GM12878 (cell line): ENCODE measurements at regions not wholly inside any gene's neighbourhood (a gene's known extent, or its start where the extent isn't known, plus 50 kb on each side); places are given as distances from the start of the nearest gene placed in this dataset.

Experiments used
- ATAC-seq: fragments of 200-7000 bp; cut with Tn5 transposase; 3 replicates; pipeline ENCODE4 v1.9.1; 2020; ENCODE audit warnings: mild to moderate bottlenecking, moderate library complexity
- BruUV-seq: library from RNA; stranded (reverse); fragments of 400-500 nt; replicated peaks from 2 replicates; lab custom pipeline; 2021; lab: Mats Ljungman, UMichigan
- CTCF ChIA-PET: fragments of 300-600 bp; sonication (Branson Sonifier 250); formaldehyde crosslinking; extraction: SDS; loops from one replicate; lab custom pipeline; 2021; ENCODE audit warnings: inconsistent platforms; lab: Yijun Ruan, JAX
- POLR2A ChIA-PET: fragments of 350-600 bp; formaldehyde crosslinking; extraction: SDS; loops from one replicate; lab custom pipeline; 2021; ENCODE audit warnings: inconsistent platforms; lab: Charles Lee
- RAD21 ChIA-PET: fragments of 300-600 bp; sonication (Branson Sonifier 250); formaldehyde crosslinking; loops from one replicate; lab custom pipeline; 2023; ENCODE audit warnings: antibody characterized with exemption; ENCODE audit not compliant: unreplicated experiment; lab: Charles Lee
- SMC1A ChIA-PET: fragments of 300-600 bp; sonication (Branson Sonifier 250); formaldehyde crosslinking; loops from one replicate; lab custom pipeline; 2023; ENCODE audit not compliant: unreplicated experiment, uncharacterized antibody; lab: Charles Lee
- DNase-seq: peaks from one replicate; pipeline ENCODE4 v3.0.0-alpha.2; 2011; ENCODE audit warnings: low read depth, low spot score
- FAIRE-seq: peaks from 3 replicates; lab custom pipeline; 2011; peaks lifted over from hg19 to GRCh38; lab: Jason Lieb, UNC
- H2AFZ ChIP-seq: 2 replicates; pipeline ENCODE4 v1.6.0; 2011; ENCODE audit warnings: low read depth, low read length, control low read depth; ENCODE audit not compliant: control insufficient read depth
- H3K27ac ChIP-seq: 2 replicates; pipeline ENCODE4 v1.5.1; 2011; ENCODE audit warnings: control low read depth; ENCODE audit not compliant: control insufficient read depth, insufficient read depth
- H3K27me3 ChIP-seq, 2 experiments: replicated peaks in 1 of 2; 2 replicates each; pipeline versions ENCODE4 v1.6.0 to v1.6.1; 2011; ENCODE audit warnings: low read length in 1 of 2; ENCODE audit not compliant: control insufficient read depth in 2 of 2, insufficient read depth in 2 of 2
- H3K36me3 ChIP-seq, 2 experiments: 2 replicates each; pipeline ENCODE4 v1.5.1; 2011; ENCODE audit warnings: low read length in 1 of 2; ENCODE audit not compliant: control insufficient read depth in 2 of 2, insufficient read depth in 2 of 2
- H3K4me1 ChIP-seq: 2 replicates; pipeline ENCODE4 v1.6.1; 2011; ENCODE audit warnings: mild to moderate bottlenecking, low read length, moderate library complexity, mixed read lengths; ENCODE audit not compliant: control insufficient read depth, insufficient read depth
- H3K4me2 ChIP-seq: 2 replicates; pipeline ENCODE4 v1.6.0; 2011; ENCODE audit warnings: control low read depth; ENCODE audit not compliant: control insufficient read depth, insufficient read depth
- H3K4me3 ChIP-seq: fragments of 200-600 bp; sonication (generic); 2 replicates; pipeline ENCODE4 v1.5.1; 2016
- H3K79me2 ChIP-seq: 2 replicates; pipeline ENCODE4 v1.6.0; 2011; ENCODE audit warnings: low read length; ENCODE audit not compliant: control insufficient read depth, insufficient read depth
- H3K9ac ChIP-seq: 2 replicates; pipeline ENCODE4 v1.8.0; 2011; ENCODE audit warnings: low read length, control low read depth, mixed read lengths; ENCODE audit not compliant: control insufficient read depth, insufficient read depth
- H3K9me3 ChIP-seq: replicated peaks from 3 replicates; pipeline ENCODE4 v1.5.1; 2011; ENCODE audit warnings: mild to moderate bottlenecking, low read length; ENCODE audit not compliant: control insufficient read depth, insufficient read depth
- H4K20me1 ChIP-seq: 2 replicates; pipeline ENCODE4 v1.6.0; 2011; ENCODE audit not compliant: control insufficient read depth, insufficient read depth
- IKZF2 ChIP-seq, 2 experiments: fragments of 450-650 bp; IDR thresholded peaks; 2 replicates each; pipeline ENCODE4 v1.6.1; 2017; ENCODE audit warnings: mild to moderate bottlenecking in 2 of 2, moderate library complexity in 2 of 2
- MTA3 ChIP-seq: IDR thresholded peaks from 2 replicates; pipeline ENCODE4 v1.6.1; 2012; ENCODE audit warnings: low read length, inconsistent platforms, borderline replicate concordance
- NR2F1 ChIP-seq: fragments of 450-650 bp; conservative IDR thresholded peaks from 2 replicates; pipeline ENCODE4 v1.6.1; 2017; ENCODE audit warnings: mild to moderate bottlenecking
- SIX5 ChIP-seq: IDR thresholded peaks from 2 replicates; pipeline ENCODE4 v1.6.1; 2011; ENCODE audit warnings: mild to moderate bottlenecking, low read depth, low read length, moderate library complexity; ENCODE audit not compliant: severe bottlenecking
- SMC3 ChIP-seq: IDR thresholded peaks from 2 replicates; pipeline ENCODE4 v1.6.1; 2011; ENCODE audit warnings: low read length, improper control_type of control experiment, borderline replicate concordance
- WGBS: methylation state at CpG from one replicate; pipeline ENCODE4 v1.1.6; 2016; ENCODE audit warnings: low lambda C conversion rate; ENCODE audit not compliant: insufficient replicate concordance, insufficient coverage; ENCODE audit errors: missing lambda C conversion rate; 5-methylcytosine and 5-hydroxymethylcytosine counted together
- in situ Hi-C: fragments of 300-500 bp; cut with MboI; formaldehyde crosslinking; loops from 9 replicates; pipeline ENCODE4 v1.14.3; 2018; ENCODE audit warnings: mixed read lengths
- intact Hi-C: fragments of 100-400 bp; cut with micrococcal nuclease; formaldehyde crosslinking; loops from one replicate; pipeline ENCODE4 v1.14.2; 2022; ENCODE audit not compliant: unreplicated experiment
- TF ChIP-seq, protein P1 (sequence below): fragments of 450-650 bp; IDR thresholded peaks from 2 replicates; pipeline ENCODE4 v1.6.1; 2017; ENCODE audit warnings: low read depth, mild to moderate bottlenecking, moderate library complexity
- TF ChIP-seq, protein P2 (sequence below): fragments of 150-350 bp; IDR thresholded peaks from 2 replicates; pipeline ENCODE4 v1.6.1; 2014; ENCODE audit warnings: mild to moderate bottlenecking, low read depth, low read length
- TF ChIP-seq, protein P3 (sequence below): fragments of 450-650 bp; IDR thresholded peaks from 2 replicates; pipeline ENCODE4 v1.6.1; 2017; ENCODE audit warnings: mild to moderate bottlenecking, moderate library complexity
- TF ChIP-seq, protein P4 (sequence below): fragments of 150-350 bp; IDR thresholded peaks from 2 replicates; pipeline ENCODE4 v1.6.1; 2016; ENCODE audit warnings: low read depth, low read length

DNA sequence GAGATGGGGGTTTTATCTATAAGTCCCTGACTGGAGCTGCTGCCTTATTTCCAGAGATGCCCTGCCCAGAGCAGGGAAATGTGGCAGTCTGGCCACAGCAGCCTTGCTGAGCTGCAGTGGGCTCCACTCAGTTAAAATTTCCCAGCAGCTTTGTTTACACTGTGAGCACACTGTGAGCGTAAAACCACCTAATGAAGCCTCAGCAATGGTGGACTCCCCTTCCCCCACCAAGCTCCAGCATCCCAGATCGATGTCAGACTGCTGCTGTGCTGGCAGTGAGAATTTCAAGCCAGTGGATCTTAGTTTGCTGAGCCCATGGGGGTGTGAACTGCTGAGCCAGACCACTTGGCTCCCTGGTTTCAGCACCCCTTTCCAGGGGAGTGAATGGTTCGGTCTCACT, 208.7 kb upstream of the RAI14 start:
- Histone ChIP-seq H3K9ac (no peak overlapping the region), H3K4me2 (no peak overlapping the region), H3K27me3 (no peaks in the 10 kb centered on the region), H3K4me3 (no peak overlapping the region), H4K20me1 (no peaks in the 10 kb centered on the region), H3K4me1 (no peaks in the 10 kb centered on the region), H2AFZ (no peak overlapping the region), H3K79me2 (no peaks in the 10 kb centered on the region), H3K27ac (no peak overlapping the region), H3K36me3 (no peaks in the 10 kb centered on the region), H3K9me3 (no peaks in the 10 kb centered on the region)
- no TSS peak for BruUV-seq
- ATAC-seq = no peak
- FAIRE-seq = no peak
- ChIA-PET SMC1A (no interaction called here), POLR2A (no interaction called here), CTCF (interaction anchor here (1.7 kb wide), 1 partner anchor 35 kb away, joined by 3 read pairs; no protein-coding TSS in a partner anchor), RAD21 (no interaction called here)
- DNase-seq = no peak
- in situ Hi-C loops = no loop called here
- 0% methylated on average over 3 of the region's 3 CpGs for WGBS
- TF ChIP-seq MTA3 (no peak), SIX5 (no peak), IKZF2 (IDR thresholded peaks at IDR 0.05) (no peak), SMC3 (no peak), NR2F1 (no peak)
- TF ChIP-seq, protein P1, sequence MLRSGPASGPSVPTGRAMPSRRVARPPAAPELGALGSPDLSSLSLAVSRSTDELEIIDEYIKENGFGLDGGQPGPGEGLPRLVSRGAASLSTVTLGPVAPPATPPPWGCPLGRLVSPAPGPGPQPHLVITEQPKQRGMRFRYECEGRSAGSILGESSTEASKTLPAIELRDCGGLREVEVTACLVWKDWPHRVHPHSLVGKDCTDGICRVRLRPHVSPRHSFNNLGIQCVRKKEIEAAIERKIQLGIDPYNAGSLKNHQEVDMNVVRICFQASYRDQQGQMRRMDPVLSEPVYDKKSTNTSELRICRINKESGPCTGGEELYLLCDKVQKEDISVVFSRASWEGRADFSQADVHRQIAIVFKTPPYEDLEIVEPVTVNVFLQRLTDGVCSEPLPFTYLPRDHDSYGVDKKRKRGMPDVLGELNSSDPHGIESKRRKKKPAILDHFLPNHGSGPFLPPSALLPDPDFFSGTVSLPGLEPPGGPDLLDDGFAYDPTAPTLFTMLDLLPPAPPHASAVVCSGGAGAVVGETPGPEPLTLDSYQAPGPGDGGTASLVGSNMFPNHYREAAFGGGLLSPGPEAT = no peak
- TF ChIP-seq, protein P2, sequence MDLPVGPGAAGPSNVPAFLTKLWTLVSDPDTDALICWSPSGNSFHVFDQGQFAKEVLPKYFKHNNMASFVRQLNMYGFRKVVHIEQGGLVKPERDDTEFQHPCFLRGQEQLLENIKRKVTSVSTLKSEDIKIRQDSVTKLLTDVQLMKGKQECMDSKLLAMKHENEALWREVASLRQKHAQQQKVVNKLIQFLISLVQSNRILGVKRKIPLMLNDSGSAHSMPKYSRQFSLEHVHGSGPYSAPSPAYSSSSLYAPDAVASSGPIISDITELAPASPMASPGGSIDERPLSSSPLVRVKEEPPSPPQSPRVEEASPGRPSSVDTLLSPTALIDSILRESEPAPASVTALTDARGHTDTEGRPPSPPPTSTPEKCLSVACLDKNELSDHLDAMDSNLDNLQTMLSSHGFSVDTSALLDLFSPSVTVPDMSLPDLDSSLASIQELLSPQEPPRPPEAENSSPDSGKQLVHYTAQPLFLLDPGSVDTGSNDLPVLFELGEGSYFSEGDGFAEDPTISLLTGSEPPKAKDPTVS = no peak
- TF ChIP-seq, protein P3, sequence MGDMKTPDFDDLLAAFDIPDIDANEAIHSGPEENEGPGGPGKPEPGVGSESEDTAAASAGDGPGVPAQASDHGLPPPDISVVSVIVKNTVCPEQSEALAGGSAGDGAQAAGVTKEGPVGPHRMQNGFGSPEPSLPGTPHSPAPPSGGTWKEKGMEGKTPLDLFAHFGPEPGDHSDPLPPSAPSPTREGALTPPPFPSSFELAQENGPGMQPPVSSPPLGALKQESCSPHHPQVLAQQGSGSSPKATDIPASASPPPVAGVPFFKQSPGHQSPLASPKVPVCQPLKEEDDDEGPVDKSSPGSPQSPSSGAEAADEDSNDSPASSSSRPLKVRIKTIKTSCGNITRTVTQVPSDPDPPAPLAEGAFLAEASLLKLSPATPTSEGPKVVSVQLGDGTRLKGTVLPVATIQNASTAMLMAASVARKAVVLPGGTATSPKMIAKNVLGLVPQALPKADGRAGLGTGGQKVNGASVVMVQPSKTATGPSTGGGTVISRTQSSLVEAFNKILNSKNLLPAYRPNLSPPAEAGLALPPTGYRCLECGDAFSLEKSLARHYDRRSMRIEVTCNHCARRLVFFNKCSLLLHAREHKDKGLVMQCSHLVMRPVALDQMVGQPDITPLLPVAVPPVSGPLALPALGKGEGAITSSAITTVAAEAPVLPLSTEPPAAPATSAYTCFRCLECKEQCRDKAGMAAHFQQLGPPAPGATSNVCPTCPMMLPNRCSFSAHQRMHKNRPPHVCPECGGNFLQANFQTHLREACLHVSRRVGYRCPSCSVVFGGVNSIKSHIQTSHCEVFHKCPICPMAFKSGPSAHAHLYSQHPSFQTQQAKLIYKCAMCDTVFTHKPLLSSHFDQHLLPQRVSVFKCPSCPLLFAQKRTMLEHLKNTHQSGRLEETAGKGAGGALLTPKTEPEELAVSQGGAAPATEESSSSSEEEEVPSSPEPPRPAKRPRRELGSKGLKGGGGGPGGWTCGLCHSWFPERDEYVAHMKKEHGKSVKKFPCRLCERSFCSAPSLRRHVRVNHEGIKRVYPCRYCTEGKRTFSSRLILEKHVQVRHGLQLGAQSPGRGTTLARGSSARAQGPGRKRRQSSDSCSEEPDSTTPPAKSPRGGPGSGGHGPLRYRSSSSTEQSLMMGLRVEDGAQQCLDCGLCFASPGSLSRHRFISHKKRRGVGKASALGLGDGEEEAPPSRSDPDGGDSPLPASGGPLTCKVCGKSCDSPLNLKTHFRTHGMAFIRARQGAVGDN = no peak
- TF ChIP-seq, protein P4, sequence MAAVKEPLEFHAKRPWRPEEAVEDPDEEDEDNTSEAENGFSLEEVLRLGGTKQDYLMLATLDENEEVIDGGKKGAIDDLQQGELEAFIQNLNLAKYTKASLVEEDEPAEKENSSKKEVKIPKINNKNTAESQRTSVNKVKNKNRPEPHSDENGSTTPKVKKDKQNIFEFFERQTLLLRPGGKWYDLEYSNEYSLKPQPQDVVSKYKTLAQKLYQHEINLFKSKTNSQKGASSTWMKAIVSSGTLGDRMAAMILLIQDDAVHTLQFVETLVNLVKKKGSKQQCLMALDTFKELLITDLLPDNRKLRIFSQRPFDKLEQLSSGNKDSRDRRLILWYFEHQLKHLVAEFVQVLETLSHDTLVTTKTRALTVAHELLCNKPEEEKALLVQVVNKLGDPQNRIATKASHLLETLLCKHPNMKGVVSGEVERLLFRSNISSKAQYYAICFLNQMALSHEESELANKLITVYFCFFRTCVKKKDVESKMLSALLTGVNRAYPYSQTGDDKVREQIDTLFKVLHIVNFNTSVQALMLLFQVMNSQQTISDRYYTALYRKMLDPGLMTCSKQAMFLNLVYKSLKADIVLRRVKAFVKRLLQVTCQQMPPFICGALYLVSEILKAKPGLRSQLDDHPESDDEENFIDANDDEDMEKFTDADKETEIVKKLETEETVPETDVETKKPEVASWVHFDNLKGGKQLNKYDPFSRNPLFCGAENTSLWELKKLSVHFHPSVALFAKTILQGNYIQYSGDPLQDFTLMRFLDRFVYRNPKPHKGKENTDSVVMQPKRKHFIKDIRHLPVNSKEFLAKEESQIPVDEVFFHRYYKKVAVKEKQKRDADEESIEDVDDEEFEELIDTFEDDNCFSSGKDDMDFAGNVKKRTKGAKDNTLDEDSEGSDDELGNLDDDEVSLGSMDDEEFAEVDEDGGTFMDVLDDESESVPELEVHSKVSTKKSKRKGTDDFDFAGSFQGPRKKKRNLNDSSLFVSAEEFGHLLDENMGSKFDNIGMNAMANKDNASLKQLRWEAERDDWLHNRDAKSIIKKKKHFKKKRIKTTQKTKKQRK = no peak
- intact Hi-C loops = no loop called here
